Neuronal stem cell (in vitro differentiated cells): ENCODE measurements at regions not wholly inside any gene's neighbourhood (a gene's known extent, or its start where the extent isn't known, plus 50 kb on each side); places are given as distances from the start of the nearest gene placed in this dataset.

ENCODE experiments used
- DNase-seq: peaks from one replicate; pipeline ENCODE4 v3.0.0-alpha.2; 2013; ENCODE audit warnings: low spot score
- H2AFZ ChIP-seq: one replicate; pipeline ENCODE4 v1.6.1; 2013; ENCODE audit warnings: mild to moderate bottlenecking, low read length, inconsistent platforms
- H2AK5ac ChIP-seq: 2 replicates; pipeline ENCODE4 v1.6.1; 2013; ENCODE audit warnings: low read depth, mild to moderate bottlenecking, inconsistent platforms, low read length, moderate library complexity, mixed read lengths
- H2BK120ac ChIP-seq: 2 replicates; pipeline ENCODE4 v1.6.1; 2013; ENCODE audit warnings: low read depth, mild to moderate bottlenecking, inconsistent platforms, low read length, moderate library complexity, mixed read lengths
- H2BK12ac ChIP-seq: one replicate; pipeline ENCODE4 v1.6.1; 2013; ENCODE audit warnings: low read length, inconsistent platforms
- H2BK15ac ChIP-seq: 2 replicates; pipeline ENCODE4 v1.6.1; 2013; ENCODE audit warnings: mild to moderate bottlenecking, low read length, inconsistent platforms, mixed read lengths
- H2BK5ac ChIP-seq: one replicate; pipeline ENCODE4 v1.6.1; 2013; ENCODE audit warnings: inconsistent platforms, mild to moderate bottlenecking, low read length, moderate library complexity
- H3K14ac ChIP-seq: one replicate; pipeline ENCODE4 v1.6.1; 2013; ENCODE audit warnings: low read length, inconsistent platforms
- H3K18ac ChIP-seq: 2 replicates; pipeline ENCODE4 v1.6.1; 2013; ENCODE audit warnings: low read length, inconsistent platforms
- H3K23ac ChIP-seq: 2 replicates; pipeline ENCODE4 v1.6.1; 2013; ENCODE audit warnings: low read depth, mild to moderate bottlenecking, mixed read lengths, low read length, inconsistent platforms; ENCODE audit not compliant: poor library complexity
- H3K27ac ChIP-seq: replicated peaks from 3 replicates; pipeline ENCODE4 v1.5.1; 2013; ENCODE audit warnings: low read length, inconsistent platforms
- H3K27me3 ChIP-seq, 3 experiments: 2 replicates each; pipeline ENCODE4 v1.6.1; 2013; ENCODE audit warnings: low read length in 3 of 3, mild to moderate bottlenecking in 2 of 3, inconsistent platforms in 1 of 3, low read depth in 1 of 3, mixed read lengths in 1 of 3, moderate library complexity in 1 of 3; ENCODE audit not compliant: control insufficient read depth in 3 of 3, insufficient read depth in 3 of 3
- H3K36me3 ChIP-seq, 2 donors: replicated peaks in 1 of 2; 2 replicates each; pipeline ENCODE4 v1.6.1; 2013; ENCODE audit warnings: low read length in 2 of 2; ENCODE audit not compliant: control insufficient read depth in 2 of 2, insufficient read depth in 2 of 2
- H3K4ac ChIP-seq: 2 replicates; pipeline ENCODE4 v1.6.1; 2013; ENCODE audit warnings: inconsistent platforms, mild to moderate bottlenecking, low read length, moderate library complexity
- H3K4me1 ChIP-seq, 2 donors: 1 replicate in 1 of 2; 2 replicates in 1 of 2; pipeline ENCODE4 v1.6.1; 2013; ENCODE audit warnings: low read length in 2 of 2, low read depth in 1 of 2; ENCODE audit not compliant: control insufficient read depth in 2 of 2, insufficient read depth in 1 of 2
- H3K4me2 ChIP-seq: one replicate; pipeline ENCODE4 v1.6.1; 2013; ENCODE audit warnings: mild to moderate bottlenecking, low read length, inconsistent platforms; ENCODE audit not compliant: insufficient read depth, poor library complexity, severe bottlenecking
- H3K4me3 ChIP-seq, 2 donors: 2 replicates each; pipeline ENCODE4 v1.5.1; 2013; ENCODE audit warnings: low read length in 2 of 2, mild to moderate bottlenecking in 2 of 2, inconsistent platforms in 1 of 2, moderate library complexity in 1 of 2
- H3K79me1 ChIP-seq: one replicate; pipeline ENCODE4 v1.6.1; 2013; ENCODE audit warnings: low read depth, mild to moderate bottlenecking, inconsistent platforms, low read length, moderate library complexity
- H3K9ac ChIP-seq: one replicate; pipeline ENCODE4 v1.6.1; 2013; ENCODE audit warnings: mild to moderate bottlenecking, low read depth, low read length, inconsistent platforms; ENCODE audit not compliant: poor library complexity
- H3K9me3 ChIP-seq, 2 donors: replicated peaks in 1 of 2; 2 replicates each; pipeline versions ENCODE3 to v1.6.1; 2013; ENCODE audit warnings: low read length in 2 of 2, mild to moderate bottlenecking in 2 of 2, inconsistent platforms in 1 of 2, low read depth in 1 of 2, mixed read lengths in 1 of 2, moderate library complexity in 1 of 2; ENCODE audit not compliant: control insufficient read depth in 2 of 2, insufficient read depth in 1 of 2
- H4K8ac ChIP-seq: one replicate; pipeline ENCODE4 v1.6.1; 2013; ENCODE audit warnings: low read depth, mild to moderate bottlenecking, inconsistent platforms, low read length, moderate library complexity
- H4K91ac ChIP-seq: one replicate; pipeline ENCODE4 v1.6.1; 2013; ENCODE audit warnings: low read length, low read depth, mild to moderate bottlenecking, inconsistent platforms; ENCODE audit not compliant: poor library complexity
- WGBS, 2 donors: extraction: QIAGEN DNeasy Blood & Tissue Kit; methylation state at CpG; one replicate each; pipeline ENCODE4 v1.1.7; 2013; ENCODE audit warnings: missing lambda C conversion rate in 2 of 2, mixed read lengths in 1 of 2; ENCODE audit not compliant: insufficient read length in 2 of 2, insufficient replicate concordance in 1 of 2; ENCODE audit errors: extremely low coverage in 2 of 2; 5-methylcytosine and 5-hydroxymethylcytosine counted together

DNA sequence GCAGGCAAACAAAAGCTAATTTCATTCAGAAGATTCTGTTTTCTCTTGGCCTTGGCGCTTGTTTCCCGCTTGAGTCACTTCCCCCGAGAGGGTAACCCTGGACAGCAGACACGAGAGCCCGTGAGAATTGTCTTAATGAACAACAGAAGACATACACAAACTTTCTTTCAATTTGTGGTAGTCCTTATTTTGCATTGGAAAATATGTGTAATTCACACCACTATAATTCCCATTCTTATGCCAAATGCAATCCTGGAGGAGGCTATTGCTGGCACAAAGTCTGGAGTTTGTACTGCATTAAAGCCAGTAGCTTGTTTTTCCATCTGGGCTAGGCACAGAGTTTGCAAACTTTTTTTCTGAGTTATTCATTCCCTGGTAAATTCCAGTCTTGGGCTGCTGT, 109.8 kb upstream of the IVNS1ABP start:
- H2AK5ac ChIP-seq, result no peak overlapping the region
- H3K9ac ChIP-seq, result no peak overlapping the region
- no peak overlapping the region for H2BK5ac ChIP-seq
- H3K27me3 ChIP-seq, result no peaks in the 10 kb centered on the region
- H3K36me3 ChIP-seq, result no peaks in the 10 kb centered on the region
- no peak overlapping the region for H3K4me3 ChIP-seq
- no peak overlapping the region for H3K14ac ChIP-seq
- no peak for DNase-seq
- no peak overlapping the region for H3K23ac ChIP-seq
- H4K91ac ChIP-seq, result no peak overlapping the region
- no peak overlapping the region for H4K8ac ChIP-seq
- no peak overlapping the region for H2BK120ac ChIP-seq
- H3K18ac ChIP-seq, result no peak overlapping the region
- no peaks in the 10 kb centered on the region for H3K9me3 ChIP-seq
- no peak overlapping the region for H3K4me2 ChIP-seq
- H3K79me1 ChIP-seq, result no peaks in the 10 kb centered on the region
- no peaks in the 10 kb centered on the region for H3K4me1 ChIP-seq
- H2BK15ac ChIP-seq, result no peak overlapping the region
- no peak overlapping the region for H3K27ac ChIP-seq
- H2BK12ac ChIP-seq, result no peak overlapping the region
- no peak overlapping the region for H2AFZ ChIP-seq
- H3K4ac ChIP-seq, result no peak overlapping the region
- no CpG with 5 or more reads among the region's 5 CpGs for WGBS, 2 donors

DNA sequence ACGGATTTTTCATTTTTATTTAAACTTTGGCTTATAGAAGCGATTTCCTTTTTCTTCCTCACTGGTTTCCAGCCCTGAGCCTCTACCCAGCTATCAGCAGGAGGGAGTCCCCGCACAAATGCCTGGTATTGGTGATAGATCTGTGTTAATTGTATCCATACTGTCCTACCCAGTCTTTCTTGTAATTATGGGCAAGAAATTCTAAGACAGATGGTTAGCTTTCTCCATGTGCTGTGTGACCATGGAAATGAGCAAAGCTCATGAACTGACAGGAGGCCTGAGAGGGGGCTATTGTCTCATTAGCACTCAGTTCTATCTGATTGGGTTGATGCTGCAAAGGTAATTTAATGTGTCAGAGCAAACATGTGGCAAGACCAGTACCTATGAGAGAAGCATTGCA, 108.1 kb upstream of the IVNS1ABP start:
- WGBS, 2 donors, result no CpG with 5 or more reads among the region's 3 CpGs

GRCh38 chr1:185421485-185422107, 104.6 kb upstream of the IVNS1ABP start:
- no peak overlapping the region for H2BK12ac ChIP-seq
- H3K14ac ChIP-seq, result no peak overlapping the region
- no peaks in the 10 kb centered on the region for H3K79me1 ChIP-seq
- H3K27ac ChIP-seq, result no peak overlapping the region
- H3K36me3 ChIP-seq, result no peaks in the 10 kb centered on the region
- H2BK120ac ChIP-seq, result no peak overlapping the region
- no peak overlapping the region for H2AFZ ChIP-seq
- H3K18ac ChIP-seq, result no peak overlapping the region
- H3K23ac ChIP-seq, result no peak overlapping the region
- H3K4ac ChIP-seq, result no peak overlapping the region
- H2BK5ac ChIP-seq, result no peak overlapping the region
- H3K27me3 ChIP-seq, result no peaks in the 10 kb centered on the region
- WGBS, 2 donors, result no CpG with 5 or more reads among the region's 3 CpGs
- no peak overlapping the region for H4K91ac ChIP-seq
- no peak overlapping the region for H4K8ac ChIP-seq
- no peaks in the 10 kb centered on the region for H3K9me3 ChIP-seq
- H3K4me2 ChIP-seq, result no peak overlapping the region
- no peak for DNase-seq
- no peaks in the 10 kb centered on the region for H3K4me1 ChIP-seq
- no peak overlapping the region for H3K9ac ChIP-seq
- H3K4me3 ChIP-seq, result no peak overlapping the region
- no peak overlapping the region for H2AK5ac ChIP-seq
- H2BK15ac ChIP-seq, result no peak overlapping the region

More for the DNA sequence above, 108.1 kb upstream of the IVNS1ABP start:
- Histone ChIP-seq H4K91ac (no peak overlapping the region), H2AFZ (no peak overlapping the region), H3K9me3 (no peaks in the 10 kb centered on the region), H2BK12ac (no peak overlapping the region), H2BK15ac (no peak overlapping the region), H3K27me3 (no peaks in the 10 kb centered on the region), H3K18ac (no peak overlapping the region), H3K4me1 (no peaks in the 10 kb centered on the region), H2AK5ac (no peak overlapping the region), H3K23ac (no peak overlapping the region), H2BK5ac (no peak overlapping the region), H3K4me3 (no peak overlapping the region), H3K36me3 (no peaks in the 10 kb centered on the region), H3K4me2 (no peak overlapping the region), H3K9ac (no peak overlapping the region), H2BK120ac (no peak overlapping the region), H4K8ac (no peak overlapping the region), H3K4ac (no peak overlapping the region), H3K27ac (no peak overlapping the region), H3K79me1 (no peaks in the 10 kb centered on the region), H3K14ac (no peak overlapping the region)
- no peak for DNase-seq

- H3K27me3 ChIP-seq, result no peaks in the 10 kb centered on the region
- H2BK15ac ChIP-seq, result no peak overlapping the region
- no peaks in the 10 kb centered on the region for H3K79me1 ChIP-seq
- no peak overlapping the region for H3K27ac ChIP-seq
- no peak overlapping the region for H2AK5ac ChIP-seq
- no peak overlapping the region for H4K8ac ChIP-seq
- no peak overlapping the region for H3K23ac ChIP-seq
- H3K4me2 ChIP-seq, result no peak overlapping the region
- H2AFZ ChIP-seq, result no peak overlapping the region
- H3K4ac ChIP-seq, result no peak overlapping the region
- H2BK5ac ChIP-seq, result no peak overlapping the region
- no peak overlapping the region for H3K14ac ChIP-seq
- no peak overlapping the region for H2BK120ac ChIP-seq
- H3K4me1 ChIP-seq, result no peaks in the 10 kb centered on the region
- no peak for DNase-seq
- H2BK12ac ChIP-seq, result no peak overlapping the region
- H3K9ac ChIP-seq, result no peak overlapping the region
- no peak overlapping the region for H4K91ac ChIP-seq
- H3K9me3 ChIP-seq, result no peaks in the 10 kb centered on the region
- H3K36me3 ChIP-seq, result no peaks in the 10 kb centered on the region
- H3K4me3 ChIP-seq, result no peak overlapping the region
- H3K18ac ChIP-seq, result no peak overlapping the region
Observed at GRCh38 chr1:185420588-185421081, 103.6 kb upstream of the IVNS1ABP start.
